PC-3 (cell line): ENCODE measurements at regions not wholly inside any gene's neighbourhood (a gene's known extent, or its start where the extent isn't known, plus 50 kb on each side); places are given as distances from the start of the nearest gene placed in this dataset.

ENCODE experiments used
- ATAC-seq: fragments of 200-7000 bp; cut with Tn5 transposase; 2 replicates; pipeline ENCODE4 v1.9.1; 2020; ENCODE audit warnings: mild to moderate bottlenecking, moderate library complexity
- BruUV-seq: library from RNA; stranded (reverse); fragments of 400-500 nt; replicated peaks from 2 replicates; lab custom pipeline; 2021; lab: Mats Ljungman, UMichigan
- CTCF ChIA-PET: fragments of 300-600 bp; sonication (Branson Sonifier 250); formaldehyde crosslinking; loops from one replicate; lab custom pipeline; 2022; ENCODE audit warnings: antibody characterized with exemption; lab: Charles Lee
- POLR2A ChIA-PET: fragments of 300-600 bp; sonication (Branson Sonifier 250); formaldehyde crosslinking; loops from one replicate; lab custom pipeline; 2022; ENCODE audit warnings: antibody characterized with exemption; ENCODE audit not compliant: unreplicated experiment; lab: Charles Lee
- DNase-seq: peaks from one replicate; pipeline ENCODE4 v3.0.0-alpha.2; 2015
- H2AFZ ChIP-seq: fragments of 300-600 bp; sonication (generic); 2 replicates; pipeline ENCODE4 v1.6.0; 2016; ENCODE audit warnings: antibody characterized with exemption, low read length
- H3F3A ChIP-seq: fragments of 300-600 bp; sonication (generic); one replicate; pipeline ENCODE4 v1.6.0; 2017; ENCODE audit warnings: antibody characterized with exemption, low read length, control low read depth, mild to moderate bottlenecking; ENCODE audit not compliant: unreplicated experiment
- H3K27ac ChIP-seq: fragments of 300-600 bp; sonication (generic); 2 replicates; pipeline ENCODE4 v1.5.1; 2016; ENCODE audit warnings: mild to moderate bottlenecking, low read length
- H3K27me3 ChIP-seq: fragments of 300-600 bp; sonication (generic); 2 replicates; pipeline ENCODE4 v1.6.1; 2016; ENCODE audit warnings: low read length, mixed read lengths
- H3K36me3 ChIP-seq: fragments of 300-600 bp; sonication (generic); 2 replicates; pipeline ENCODE4 v1.6.1; 2016; ENCODE audit warnings: low read depth, mixed run types, low read length, mixed read lengths
- H3K4me1 ChIP-seq: fragments of 300-600 bp; sonication (generic); 2 replicates; pipeline ENCODE4 v1.5.1; 2016; ENCODE audit warnings: low read length; ENCODE audit not compliant: insufficient read depth
- H3K4me2 ChIP-seq: fragments of 300-600 bp; sonication (generic); 2 replicates; pipeline ENCODE4 v1.6.0; 2016; ENCODE audit warnings: low read length
- H3K4me3 ChIP-seq: fragments of 300-600 bp; sonication (generic); 2 replicates; pipeline ENCODE4 v1.5.1; 2016; ENCODE audit warnings: mild to moderate bottlenecking, low read length, mixed read lengths
- H3K79me2 ChIP-seq: fragments of 300-600 bp; sonication (generic); 2 replicates; pipeline ENCODE4 v1.6.1; 2017; ENCODE audit warnings: low read length, mixed read lengths
- H3K9ac ChIP-seq: fragments of 300-600 bp; sonication (generic); 2 replicates; pipeline ENCODE4 v1.6.0; 2016; ENCODE audit warnings: mild to moderate bottlenecking, low read length
- H3K9me2 ChIP-seq: fragments of 300-600 bp; sonication (generic); replicated peaks from 2 replicates; pipeline ENCODE4 v1.6.1; 2016; ENCODE audit warnings: mixed run types, low read length, mixed read lengths
- H3K9me3 ChIP-seq: fragments of 300-600 bp; sonication (generic); 2 replicates; pipeline ENCODE4 v1.6.1; 2016; ENCODE audit warnings: low read length, mixed read lengths
- H4K20me1 ChIP-seq: fragments of 300-600 bp; sonication (generic); 2 replicates; pipeline ENCODE4 v1.6.1; 2016; ENCODE audit warnings: low read length, mixed read lengths
- CTCF ChIP-seq: fragments of 300-600 bp; sonication (generic); conservative IDR thresholded peaks from 2 replicates; pipeline ENCODE4 v1.5.1; 2017; ENCODE audit warnings: antibody characterized with exemption, low read depth, mild to moderate bottlenecking, low read length
- EZH2 ChIP-seq: fragments of 300-600 bp; sonication (generic); IDR thresholded peaks from one replicate; pipeline ENCODE4 v1.6.1; 2017; ENCODE audit warnings: antibody characterized with exemption, mild to moderate bottlenecking, low read length; ENCODE audit not compliant: unreplicated experiment
- EZH2phosphoT487 ChIP-seq: fragments of 300-600 bp; sonication (generic); IDR thresholded peaks from 2 replicates; pipeline ENCODE4 v1.6.1; 2018; ENCODE audit warnings: mild to moderate bottlenecking, antibody characterized with exemption, low read length, borderline replicate concordance
- intact Hi-C: fragments of 100-400 bp; cut with micrococcal nuclease; formaldehyde crosslinking; loops from 2 replicates; pipeline ENCODE4 v1.9.0; 2023

- Histone ChIP-seq H3K4me3 (no peak overlapping the region), H3F3A (no peaks in the 10 kb centered on the region), H3K4me2 (no peak overlapping the region), H2AFZ (no peak overlapping the region), H3K9me2 (no peaks in the 10 kb centered on the region), H3K36me3 (no peaks in the 10 kb centered on the region), H3K9ac (no peak overlapping the region), H3K79me2 (no peaks in the 10 kb centered on the region), H3K4me1 (peaks cover 45% of the 10 kb centered on the region), H3K27ac (no peak overlapping the region), H4K20me1 (no peaks in the 10 kb centered on the region), H3K9me3 (no peaks in the 10 kb centered on the region), H3K27me3 (no peaks in the 10 kb centered on the region)
- TF ChIP-seq EZH2phosphoT487 (no peak), EZH2 (no peak), CTCF (no peak)
- DNase-seq (no peak), ATAC-seq (no peak)
- intact Hi-C loops = loop anchor here (5.0 kb wide), 1 partner anchor 49 kb away; no protein-coding TSS in a partner anchor
- ChIA-PET POLR2A (interaction anchor here (0.5 kb wide), 1 partner anchor 41 kb away, joined by 3 read pairs; no protein-coding TSS in a partner anchor), CTCF (interaction anchor here (0.6 kb wide), 1 partner anchor 41 kb away, joined by 3 read pairs; no protein-coding TSS in a partner anchor)
- BruUV-seq = no TSS peak
Measured at GRCh38 chr3:193831495-193832455, 238.8 kb downstream of the OPA1 start.

- intact Hi-C loops = loop anchor here (5.0 kb wide), 1 partner anchor 51 kb away; no protein-coding TSS in a partner anchor
- CTCF ChIA-PET = no interaction called here
- no peak overlapping the region for H3K9ac ChIP-seq
- no peak overlapping the region for H3K4me3 ChIP-seq
- no peak overlapping the region for H3K27ac ChIP-seq
- H3K79me2 ChIP-seq = no peaks in the 10 kb centered on the region
- H3K9me3 ChIP-seq = no peaks in the 10 kb centered on the region
- BruUV-seq = no TSS peak
- ATAC-seq (no peak), DNase-seq (no peak)
- H3K36me3 ChIP-seq = no peaks in the 10 kb centered on the region
- TF ChIP-seq EZH2phosphoT487 (no peak), EZH2 (no peak), CTCF (no peak)
- no peak overlapping the region for H2AFZ ChIP-seq
- POLR2A ChIA-PET = no interaction called here
- peaks cover 40% of the 10 kb centered on the region for H3K4me1 ChIP-seq
- H3K4me2 ChIP-seq = no peak overlapping the region
- no peaks in the 10 kb centered on the region for H3K9me2 ChIP-seq
- no peaks in the 10 kb centered on the region for H3K27me3 ChIP-seq
- H3F3A ChIP-seq = no peaks in the 10 kb centered on the region
- H4K20me1 ChIP-seq = no peaks in the 10 kb centered on the region
Measured at GRCh38 chr3:193832833-193833413, 239.9 kb downstream of the OPA1 start.
